Body of pancreas (tissue), 4 donors: ENCODE measurements at regions not wholly inside any gene's neighbourhood (a gene's known extent, or its start where the extent isn't known, plus 50 kb on each side); places are given as distances from the start of the nearest gene placed in this dataset.

ENCODE experiments used
- POLR2A ChIP-seq, 3 donors: fragments of 450-650 bp; IDR thresholded peaks; one replicate each; pipeline ENCODE4 v1.6.1; 2016; ENCODE audit warnings: antibody characterized with exemption in 3 of 3, mild to moderate bottlenecking in 2 of 3
- TF ChIP-seq, protein P1 (sequence below), 7 experiments: fragments of 450-650 bp in 4 of 7; fragments of 200-600 bp in 3 of 7; sonication (generic) in 3 of 7; IDR thresholded peaks; one replicate each; pipeline ENCODE4 v1.5.1; 2016 to 2019; ENCODE audit warnings: antibody characterized with exemption in 7 of 7

DNA sequence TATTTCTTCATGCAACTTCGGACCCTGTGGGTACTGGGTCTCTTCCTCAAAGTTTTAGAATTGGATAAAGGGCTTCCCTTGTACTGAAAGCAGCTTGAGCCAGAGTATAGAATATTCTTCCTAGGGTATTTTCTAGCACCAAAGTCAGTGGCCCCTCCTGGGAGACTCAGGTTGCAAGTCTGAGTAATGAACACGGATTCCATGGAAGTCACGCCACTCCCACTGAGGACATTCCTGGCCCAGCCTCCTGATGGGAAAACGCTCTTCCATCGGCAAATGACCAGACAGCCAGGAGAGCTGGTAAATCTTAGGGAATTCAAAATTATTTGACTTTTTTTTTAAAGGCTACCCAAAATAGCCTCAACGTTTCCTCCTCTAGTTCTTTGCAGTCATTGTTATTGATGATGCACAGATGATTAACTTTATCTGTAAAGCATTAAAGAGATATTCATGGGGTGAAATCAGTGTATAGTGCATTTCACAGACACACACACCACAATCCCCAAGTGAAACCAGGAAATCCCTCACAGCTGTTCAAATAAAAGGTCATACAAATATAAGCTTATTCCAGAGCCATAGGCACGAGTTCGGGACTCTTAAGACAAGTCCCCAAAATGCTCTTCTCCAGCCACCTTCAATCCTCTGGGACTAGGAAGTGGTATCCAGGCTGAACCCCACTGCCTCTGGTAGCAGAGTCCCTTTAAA lies 248.8 kb downstream of the SOD2 start:
- TF ChIP-seq, protein P1, sequence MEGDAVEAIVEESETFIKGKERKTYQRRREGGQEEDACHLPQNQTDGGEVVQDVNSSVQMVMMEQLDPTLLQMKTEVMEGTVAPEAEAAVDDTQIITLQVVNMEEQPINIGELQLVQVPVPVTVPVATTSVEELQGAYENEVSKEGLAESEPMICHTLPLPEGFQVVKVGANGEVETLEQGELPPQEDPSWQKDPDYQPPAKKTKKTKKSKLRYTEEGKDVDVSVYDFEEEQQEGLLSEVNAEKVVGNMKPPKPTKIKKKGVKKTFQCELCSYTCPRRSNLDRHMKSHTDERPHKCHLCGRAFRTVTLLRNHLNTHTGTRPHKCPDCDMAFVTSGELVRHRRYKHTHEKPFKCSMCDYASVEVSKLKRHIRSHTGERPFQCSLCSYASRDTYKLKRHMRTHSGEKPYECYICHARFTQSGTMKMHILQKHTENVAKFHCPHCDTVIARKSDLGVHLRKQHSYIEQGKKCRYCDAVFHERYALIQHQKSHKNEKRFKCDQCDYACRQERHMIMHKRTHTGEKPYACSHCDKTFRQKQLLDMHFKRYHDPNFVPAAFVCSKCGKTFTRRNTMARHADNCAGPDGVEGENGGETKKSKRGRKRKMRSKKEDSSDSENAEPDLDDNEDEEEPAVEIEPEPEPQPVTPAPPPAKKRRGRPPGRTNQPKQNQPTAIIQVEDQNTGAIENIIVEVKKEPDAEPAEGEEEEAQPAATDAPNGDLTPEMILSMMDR (IDR thresholded peaks at IDR 0.05): no peak
- TF ChIP-seq POLR2A (IDR thresholded peaks at IDR 0.05): no peak
